ENCODE measurements at regions not wholly inside any gene's neighbourhood (a gene's known extent, or its start where the extent isn't known, plus 50 kb on each side); places are given as distances from the start of the nearest gene placed in this dataset.

- no peak for TF ChIP-seq CTCF (IDR thresholded peaks at IDR 0.05)
- TF ChIP-seq EZH2 (IDR thresholded peaks at IDR 0.05; ENCODE audit: borderline replicate concordance, insufficient read depth, low read depth, low read length, poor library complexity, severe bottlenecking): no peak
Measured at GRCh38 chr18:45329316-45329715, 286.0 kb upstream of the SLC14A2 start.
